ENCODE measurements at regions not wholly inside any gene's neighbourhood (a gene's known extent, or its start where the extent isn't known, plus 50 kb on each side); places are given as distances from the start of the nearest gene placed in this dataset.

DNA sequence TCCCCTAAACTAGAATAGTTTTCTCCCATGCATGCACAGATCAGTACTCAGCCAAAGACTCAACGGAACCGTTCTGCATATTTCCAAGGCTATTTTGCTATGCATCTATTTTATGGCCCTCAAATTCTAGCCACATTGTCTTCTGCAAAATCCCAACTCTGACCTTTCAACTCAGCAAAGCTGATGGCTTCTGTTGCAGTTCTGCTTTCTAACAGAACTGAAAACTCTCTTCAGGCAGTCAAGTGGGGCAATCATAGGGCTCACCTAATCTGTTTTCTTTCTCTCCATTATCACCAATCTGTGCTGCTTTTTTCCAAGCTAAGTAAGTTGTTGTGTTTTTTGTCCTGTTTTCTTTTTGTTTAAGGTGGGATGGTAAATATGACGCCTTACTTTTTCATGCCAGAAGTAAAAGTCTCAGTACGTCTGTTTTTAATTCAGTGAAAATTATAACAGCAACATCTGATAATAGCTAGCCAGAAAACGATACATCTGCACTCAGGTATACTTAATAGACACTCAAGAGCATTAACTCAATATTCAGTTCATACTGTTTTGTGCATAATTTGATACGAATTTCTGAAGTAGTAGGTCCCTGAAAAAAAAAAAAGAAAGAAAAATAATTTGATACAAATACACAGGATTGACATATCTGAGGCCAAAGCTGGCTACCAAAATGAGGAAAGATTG, 454.3 kb downstream of the TLE1 start:
- Histone ChIP-seq H3K9me3 (ENCODE audit: control insufficient read depth, insufficient read depth, low read depth, low read length) (no peaks in the 10 kb centered on the region), H3K27me3 (ENCODE audit: control insufficient read depth, insufficient read depth, low read length) (no peaks in the 10 kb centered on the region), H3K36me3 (ENCODE audit: control insufficient read depth, insufficient read depth, low read length) (no peaks in the 10 kb centered on the region), H3K4me1 (ENCODE audit: control insufficient read depth, insufficient read depth, low read length) (no peaks in the 10 kb centered on the region), H3K27ac (ENCODE audit: low read length) (no peak overlapping the region), H3K4me3 (ENCODE audit: low read depth in 2 of 2, low read length in 2 of 2) (no peak overlapping the region)
- intact Hi-C loops (cut with micrococcal nuclease; ENCODE audit: unreplicated experiment) = no loop called here
- TF ChIP-seq, protein P1, sequence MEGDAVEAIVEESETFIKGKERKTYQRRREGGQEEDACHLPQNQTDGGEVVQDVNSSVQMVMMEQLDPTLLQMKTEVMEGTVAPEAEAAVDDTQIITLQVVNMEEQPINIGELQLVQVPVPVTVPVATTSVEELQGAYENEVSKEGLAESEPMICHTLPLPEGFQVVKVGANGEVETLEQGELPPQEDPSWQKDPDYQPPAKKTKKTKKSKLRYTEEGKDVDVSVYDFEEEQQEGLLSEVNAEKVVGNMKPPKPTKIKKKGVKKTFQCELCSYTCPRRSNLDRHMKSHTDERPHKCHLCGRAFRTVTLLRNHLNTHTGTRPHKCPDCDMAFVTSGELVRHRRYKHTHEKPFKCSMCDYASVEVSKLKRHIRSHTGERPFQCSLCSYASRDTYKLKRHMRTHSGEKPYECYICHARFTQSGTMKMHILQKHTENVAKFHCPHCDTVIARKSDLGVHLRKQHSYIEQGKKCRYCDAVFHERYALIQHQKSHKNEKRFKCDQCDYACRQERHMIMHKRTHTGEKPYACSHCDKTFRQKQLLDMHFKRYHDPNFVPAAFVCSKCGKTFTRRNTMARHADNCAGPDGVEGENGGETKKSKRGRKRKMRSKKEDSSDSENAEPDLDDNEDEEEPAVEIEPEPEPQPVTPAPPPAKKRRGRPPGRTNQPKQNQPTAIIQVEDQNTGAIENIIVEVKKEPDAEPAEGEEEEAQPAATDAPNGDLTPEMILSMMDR (IDR thresholded peaks at IDR 0.05) = no peak
- TF ChIP-seq SIN3A (IDR thresholded peaks at IDR 0.05; ENCODE audit: borderline replicate concordance, insufficient read depth, low read depth, low read length) (no peak), TCF7L2 (IDR thresholded peaks at IDR 0.05; ENCODE audit: low read depth, low read length) (no peak), POLR2AphosphoS5 (IDR thresholded peaks at IDR 0.05; ENCODE audit: low read depth, low read length) (no peak)
- TF ChIP-seq, protein P2, sequence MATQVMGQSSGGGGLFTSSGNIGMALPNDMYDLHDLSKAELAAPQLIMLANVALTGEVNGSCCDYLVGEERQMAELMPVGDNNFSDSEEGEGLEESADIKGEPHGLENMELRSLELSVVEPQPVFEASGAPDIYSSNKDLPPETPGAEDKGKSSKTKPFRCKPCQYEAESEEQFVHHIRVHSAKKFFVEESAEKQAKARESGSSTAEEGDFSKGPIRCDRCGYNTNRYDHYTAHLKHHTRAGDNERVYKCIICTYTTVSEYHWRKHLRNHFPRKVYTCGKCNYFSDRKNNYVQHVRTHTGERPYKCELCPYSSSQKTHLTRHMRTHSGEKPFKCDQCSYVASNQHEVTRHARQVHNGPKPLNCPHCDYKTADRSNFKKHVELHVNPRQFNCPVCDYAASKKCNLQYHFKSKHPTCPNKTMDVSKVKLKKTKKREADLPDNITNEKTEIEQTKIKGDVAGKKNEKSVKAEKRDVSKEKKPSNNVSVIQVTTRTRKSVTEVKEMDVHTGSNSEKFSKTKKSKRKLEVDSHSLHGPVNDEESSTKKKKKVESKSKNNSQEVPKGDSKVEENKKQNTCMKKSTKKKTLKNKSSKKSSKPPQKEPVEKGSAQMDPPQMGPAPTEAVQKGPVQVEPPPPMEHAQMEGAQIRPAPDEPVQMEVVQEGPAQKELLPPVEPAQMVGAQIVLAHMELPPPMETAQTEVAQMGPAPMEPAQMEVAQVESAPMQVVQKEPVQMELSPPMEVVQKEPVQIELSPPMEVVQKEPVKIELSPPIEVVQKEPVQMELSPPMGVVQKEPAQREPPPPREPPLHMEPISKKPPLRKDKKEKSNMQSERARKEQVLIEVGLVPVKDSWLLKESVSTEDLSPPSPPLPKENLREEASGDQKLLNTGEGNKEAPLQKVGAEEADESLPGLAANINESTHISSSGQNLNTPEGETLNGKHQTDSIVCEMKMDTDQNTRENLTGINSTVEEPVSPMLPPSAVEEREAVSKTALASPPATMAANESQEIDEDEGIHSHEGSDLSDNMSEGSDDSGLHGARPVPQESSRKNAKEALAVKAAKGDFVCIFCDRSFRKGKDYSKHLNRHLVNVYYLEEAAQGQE (IDR thresholded peaks at IDR 0.05; ENCODE audit: insufficient read depth in 1 of 2, low read depth in 2 of 2, low read length in 1 of 2) = no peak
- BruUV-seq (replicated peaks) = no TSS peak
- no peak for ATAC-seq
- no peak for DNase-seq (ENCODE audit: low read depth, low spot score)
- ChIA-PET CTCF (no interaction called here), POLR2A (no interaction called here)
- in situ Hi-C loops (cut with HindIII; ENCODE audit: low pct_unique_long_range_greater_than_20kb, low sequenced_read_pairs) = no loop called here

DNA sequence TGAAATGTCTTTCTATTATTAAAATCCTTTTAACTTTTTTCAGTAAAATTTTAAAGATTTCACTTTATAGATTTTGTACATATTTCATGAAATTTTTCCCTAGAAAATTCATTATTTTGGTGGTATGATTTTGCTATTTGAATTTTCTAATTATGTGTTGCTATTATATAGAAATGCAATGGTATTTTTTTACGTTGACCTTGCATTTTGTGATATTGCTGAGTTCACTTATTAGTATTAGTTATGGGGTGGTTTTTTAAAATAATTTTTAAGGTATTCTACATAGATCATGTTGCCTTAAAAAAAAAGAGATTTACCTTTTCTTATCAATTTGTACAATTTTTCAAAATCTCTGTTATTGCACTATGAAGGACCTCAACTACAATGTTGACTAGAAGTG, 458.3 kb downstream of the TLE1 start:
- H3K36me3 ChIP-seq (ENCODE audit: control insufficient read depth, insufficient read depth, low read length) = no peaks in the 10 kb centered on the region
- ChIA-PET CTCF (no interaction called here), POLR2A (no interaction called here)
- H3K4me1 ChIP-seq (ENCODE audit: control insufficient read depth, insufficient read depth, low read length) = no peaks in the 10 kb centered on the region
- H3K9me3 ChIP-seq (ENCODE audit: control insufficient read depth, insufficient read depth, low read depth, low read length) = no peaks in the 10 kb centered on the region
- TF ChIP-seq, protein P2 (IDR thresholded peaks at IDR 0.05; ENCODE audit: insufficient read depth in 1 of 2, low read depth in 2 of 2, low read length in 1 of 2) = no peak
- TF ChIP-seq SIN3A (IDR thresholded peaks at IDR 0.05; ENCODE audit: borderline replicate concordance, insufficient read depth, low read depth, low read length) (no peak), POLR2AphosphoS5 (IDR thresholded peaks at IDR 0.05; ENCODE audit: low read depth, low read length) (no peak), TCF7L2 (IDR thresholded peaks at IDR 0.05; ENCODE audit: low read depth, low read length) (no peak)
- TF ChIP-seq, protein P1 (IDR thresholded peaks at IDR 0.05) = no peak
- BruUV-seq (replicated peaks) = no TSS peak
- no peaks in the 10 kb centered on the region for H3K27me3 ChIP-seq (ENCODE audit: control insufficient read depth, insufficient read depth, low read length)
- no peak overlapping the region for H3K27ac ChIP-seq (ENCODE audit: low read length)
- intact Hi-C loops (cut with micrococcal nuclease; ENCODE audit: unreplicated experiment) (no loop called here), in situ Hi-C loops (cut with HindIII; ENCODE audit: low pct_unique_long_range_greater_than_20kb, low sequenced_read_pairs) (no loop called here)
- DNase-seq (ENCODE audit: low read depth, low spot score) (no peak), ATAC-seq (no peak)
- H3K4me3 ChIP-seq (ENCODE audit: low read depth in 2 of 2, low read length in 2 of 2) = no peak overlapping the region

Data from Panc1 (cell line).